ENCODE measurements at regions not wholly inside any gene's neighbourhood (a gene's known extent, or its start where the extent isn't known, plus 50 kb on each side); places are given as distances from the start of the nearest gene placed in this dataset.

- intact Hi-C loops (cut with micrococcal nuclease) = loop anchor here (10.0 kb wide), 1 partner anchor 525 kb away; no protein-coding TSS in a partner anchor
- Mint-ChIP-seq H3K4me1 (ENCODE audit: low read depth) (no peaks in the 10 kb centered on the region), H3K9me3 (no peaks in the 10 kb centered on the region), H3K4me3 (ENCODE audit: low read depth) (no peak overlapping the region), H3K27ac (no peak overlapping the region), H3K27me3 (ENCODE audit: low read depth) (peaks cover 5% of the 10 kb centered on the region), H3K36me3 (ENCODE audit: low read depth) (no peaks in the 10 kb centered on the region)
- no peak for DNase-seq (ENCODE audit: low spot score)
Observed at GRCh38 chr2:18379870-18380269, 180.6 kb downstream of the RDH14 start.

- no peak overlapping the region for H3K27ac Mint-ChIP-seq
- no peak for DNase-seq (ENCODE audit: low spot score)
- H3K4me3 Mint-ChIP-seq (ENCODE audit: low read depth) = no peak overlapping the region
- intact Hi-C loops (cut with micrococcal nuclease) = loop anchor here (10.0 kb wide), 1 partner anchor 523 kb away; no protein-coding TSS in a partner anchor
- no peaks in the 10 kb centered on the region for H3K4me1 Mint-ChIP-seq (ENCODE audit: low read depth)
- no peaks in the 10 kb centered on the region for H3K36me3 Mint-ChIP-seq (ENCODE audit: low read depth)
- H3K27me3 Mint-ChIP-seq (ENCODE audit: low read depth) = peaks cover 4% of the 10 kb centered on the region
- no peaks in the 10 kb centered on the region for H3K9me3 Mint-ChIP-seq
Observed at GRCh38 chr2:18378020-18378653, 182.3 kb downstream of the RDH14 start.

GRCh38 chr2:18376936-18377335, 183.5 kb downstream of the RDH14 start:
- no peak for DNase-seq (ENCODE audit: low spot score)
- intact Hi-C loops (cut with micrococcal nuclease) = loop anchor here (10.0 kb wide), 1 partner anchor 522 kb away; no protein-coding TSS in a partner anchor
- H3K4me3 Mint-ChIP-seq (ENCODE audit: low read depth) = no peak overlapping the region
- no peak overlapping the region for H3K27ac Mint-ChIP-seq
- no peaks in the 10 kb centered on the region for H3K9me3 Mint-ChIP-seq
- H3K36me3 Mint-ChIP-seq (ENCODE audit: low read depth) = no peaks in the 10 kb centered on the region
- H3K27me3 Mint-ChIP-seq (ENCODE audit: low read depth) = peaks cover 8% of the 10 kb centered on the region
- no peaks in the 10 kb centered on the region for H3K4me1 Mint-ChIP-seq (ENCODE audit: low read depth)

GRCh38 chr2:18373664-18374063, 186.8 kb downstream of the RDH14 start:
- no peak for DNase-seq (ENCODE audit: low spot score)
- H3K4me1 Mint-ChIP-seq (ENCODE audit: low read depth) = no peaks in the 10 kb centered on the region
- no peaks in the 10 kb centered on the region for H3K9me3 Mint-ChIP-seq
- H3K4me3 Mint-ChIP-seq (ENCODE audit: low read depth) = no peak overlapping the region
- intact Hi-C loops (cut with micrococcal nuclease) = loop anchor here (10.0 kb wide), 1 partner anchor 519 kb away; no protein-coding TSS in a partner anchor
- H3K27me3 Mint-ChIP-seq (ENCODE audit: low read depth) = peaks cover 18% of the 10 kb centered on the region
- no peak overlapping the region for H3K27ac Mint-ChIP-seq
- no peaks in the 10 kb centered on the region for H3K36me3 Mint-ChIP-seq (ENCODE audit: low read depth)

GRCh38 chr2:18373081-18373480, 187.4 kb downstream of the RDH14 start:
- Mint-ChIP-seq H3K4me1 (ENCODE audit: low read depth) (no peaks in the 10 kb centered on the region), H3K4me3 (ENCODE audit: low read depth) (no peak overlapping the region), H3K27me3 (ENCODE audit: low read depth) (peaks cover 16% of the 10 kb centered on the region), H3K27ac (no peak overlapping the region), H3K36me3 (ENCODE audit: low read depth) (no peaks in the 10 kb centered on the region), H3K9me3 (no peaks in the 10 kb centered on the region)
- intact Hi-C loops (cut with micrococcal nuclease) = loop anchor here (10.0 kb wide), 1 partner anchor 518 kb away; no protein-coding TSS in a partner anchor
- DNase-seq (ENCODE audit: low spot score) = no peak

- intact Hi-C loops (cut with micrococcal nuclease) = loop anchor here (10.0 kb wide), 1 partner anchor 518 kb away; no protein-coding TSS in a partner anchor
- no peaks in the 10 kb centered on the region for H3K4me1 Mint-ChIP-seq (ENCODE audit: low read depth)
- peaks cover 16% of the 10 kb centered on the region for H3K27me3 Mint-ChIP-seq (ENCODE audit: low read depth)
- H3K9me3 Mint-ChIP-seq = no peaks in the 10 kb centered on the region
- H3K36me3 Mint-ChIP-seq (ENCODE audit: low read depth) = no peaks in the 10 kb centered on the region
- H3K4me3 Mint-ChIP-seq (ENCODE audit: low read depth) = no peak overlapping the region
- no peak for DNase-seq (ENCODE audit: low spot score)
- H3K27ac Mint-ChIP-seq = no peak overlapping the region
Observed at GRCh38 chr2:18372641-18373040, 187.8 kb downstream of the RDH14 start.

- peaks cover 16% of the 10 kb centered on the region for H3K27me3 Mint-ChIP-seq (ENCODE audit: low read depth)
- H3K27ac Mint-ChIP-seq = no peak overlapping the region
- H3K36me3 Mint-ChIP-seq (ENCODE audit: low read depth) = no peaks in the 10 kb centered on the region
- no peak for DNase-seq (ENCODE audit: low spot score)
- intact Hi-C loops (cut with micrococcal nuclease) = loop anchor here (10.0 kb wide), 1 partner anchor 515 kb away; no protein-coding TSS in a partner anchor
- H3K9me3 Mint-ChIP-seq = no peaks in the 10 kb centered on the region
- no peaks in the 10 kb centered on the region for H3K4me1 Mint-ChIP-seq (ENCODE audit: low read depth)
- H3K4me3 Mint-ChIP-seq (ENCODE audit: low read depth) = no peak overlapping the region
Observed at GRCh38 chr2:18369760-18370159, 190.7 kb downstream of the RDH14 start.

GRCh38 chr2:18368008-18368407, 192.4 kb downstream of the RDH14 start:
- intact Hi-C loops (cut with micrococcal nuclease) = no loop called here
- no peaks in the 10 kb centered on the region for H3K9me3 Mint-ChIP-seq
- H3K4me1 Mint-ChIP-seq (ENCODE audit: low read depth) = no peaks in the 10 kb centered on the region
- H3K27me3 Mint-ChIP-seq (ENCODE audit: low read depth) = peaks cover 13% of the 10 kb centered on the region
- no peak overlapping the region for H3K4me3 Mint-ChIP-seq (ENCODE audit: low read depth)
- no peak for DNase-seq (ENCODE audit: low spot score)
- no peak overlapping the region for H3K27ac Mint-ChIP-seq
- H3K36me3 Mint-ChIP-seq (ENCODE audit: low read depth) = no peaks in the 10 kb centered on the region

GRCh38 chr2:18365342-18365741, 195.1 kb downstream of the RDH14 start:
- intact Hi-C loops (cut with micrococcal nuclease) = no loop called here
- H3K9me3 Mint-ChIP-seq = no peaks in the 10 kb centered on the region

GRCh38 chr2:18363348-18363747, 197.1 kb downstream of the RDH14 start:
- intact Hi-C loops (cut with micrococcal nuclease) = no loop called here
- no peaks in the 10 kb centered on the region for H3K9me3 Mint-ChIP-seq
- H3K27ac Mint-ChIP-seq = no peak overlapping the region
- no peak for DNase-seq (ENCODE audit: low spot score)
- no peak overlapping the region for H3K4me3 Mint-ChIP-seq (ENCODE audit: low read depth)
- H3K4me1 Mint-ChIP-seq (ENCODE audit: low read depth) = no peaks in the 10 kb centered on the region
- H3K27me3 Mint-ChIP-seq (ENCODE audit: low read depth) = no peaks in the 10 kb centered on the region
- no peaks in the 10 kb centered on the region for H3K36me3 Mint-ChIP-seq (ENCODE audit: low read depth)

More at GRCh38 chr2:18365342-18365741, 195.1 kb downstream of the RDH14 start:
- H3K27me3 Mint-ChIP-seq (ENCODE audit: low read depth) = peaks cover 7% of the 10 kb centered on the region
- H3K4me1 Mint-ChIP-seq (ENCODE audit: low read depth) = no peaks in the 10 kb centered on the region
- H3K27ac Mint-ChIP-seq = no peak overlapping the region
- DNase-seq (ENCODE audit: low spot score) = no peak
- H3K36me3 Mint-ChIP-seq (ENCODE audit: low read depth) = no peaks in the 10 kb centered on the region
- no peak overlapping the region for H3K4me3 Mint-ChIP-seq (ENCODE audit: low read depth)

- Mint-ChIP-seq H3K9me3 (no peaks in the 10 kb centered on the region), H3K4me1 (ENCODE audit: low read depth) (no peaks in the 10 kb centered on the region), H3K4me3 (ENCODE audit: low read depth) (no peak overlapping the region), H3K27ac (no peak overlapping the region), H3K36me3 (ENCODE audit: low read depth) (no peaks in the 10 kb centered on the region), H3K27me3 (ENCODE audit: low read depth) (no peaks in the 10 kb centered on the region)
- intact Hi-C loops (cut with micrococcal nuclease) = no loop called here
- no peak for DNase-seq (ENCODE audit: low spot score)
Observed at GRCh38 chr2:18362696-18363095, 197.8 kb downstream of the RDH14 start.

- intact Hi-C loops (cut with micrococcal nuclease) = no loop called here
- H3K36me3 Mint-ChIP-seq (ENCODE audit: low read depth) = no peaks in the 10 kb centered on the region
- H3K27ac Mint-ChIP-seq = no peak overlapping the region
Observed at GRCh38 chr2:18357537-18357936, 202.9 kb downstream of the RDH14 start.

GRCh38 chr2:18356676-18357075, 203.8 kb downstream of the RDH14 start:
- Mint-ChIP-seq H3K27ac (no peak overlapping the region), H3K9me3 (no peaks in the 10 kb centered on the region), H3K27me3 (ENCODE audit: low read depth) (no peaks in the 10 kb centered on the region), H3K36me3 (ENCODE audit: low read depth) (no peaks in the 10 kb centered on the region), H3K4me1 (ENCODE audit: low read depth) (no peaks in the 10 kb centered on the region), H3K4me3 (ENCODE audit: low read depth) (no peak overlapping the region)
- intact Hi-C loops (cut with micrococcal nuclease) = no loop called here
- no peak for DNase-seq (ENCODE audit: low spot score)

More at GRCh38 chr2:18357537-18357936, 202.9 kb downstream of the RDH14 start:
- Mint-ChIP-seq H3K9me3 (no peaks in the 10 kb centered on the region), H3K27me3 (ENCODE audit: low read depth) (no peaks in the 10 kb centered on the region), H3K4me3 (ENCODE audit: low read depth) (no peak overlapping the region), H3K4me1 (ENCODE audit: low read depth) (no peaks in the 10 kb centered on the region)
- no peak for DNase-seq (ENCODE audit: low spot score)
